Liver (tissue), 8 donors: ENCODE measurements at regions not wholly inside any gene's neighbourhood (a gene's known extent, or its start where the extent isn't known, plus 50 kb on each side); places are given as distances from the start of the nearest gene placed in this dataset.

Experiments
- DNase-seq: peaks from one replicate; pipeline ENCODE4 v3.0.0-alpha.2; 2017; ENCODE audit warnings: low spot score
- H3K27ac ChIP-seq, 2 donors: one replicate each; pipeline ENCODE4 v1.7.0; 2013; ENCODE audit warnings: inconsistent platforms in 2 of 2, low read length in 2 of 2, control low read depth in 1 of 2, low read depth in 1 of 2, mild to moderate bottlenecking in 1 of 2
- H3K27me3 ChIP-seq, 4 donors: one replicate each; pipeline versions ENCODE4 v1.6.1 to v1.7.0; 2013; ENCODE audit warnings: low read length in 3 of 4, inconsistent platforms in 1 of 4, mild to moderate bottlenecking in 1 of 4, moderate library complexity in 1 of 4; ENCODE audit not compliant: control insufficient read depth in 4 of 4, insufficient read depth in 4 of 4
- H3K36me3 ChIP-seq, 4 donors: one replicate each; pipeline versions ENCODE4 v1.6.1 to v1.7.0; 2013; ENCODE audit warnings: low read length in 3 of 4, mild to moderate bottlenecking in 3 of 4, low read depth in 1 of 4, moderate library complexity in 1 of 4; ENCODE audit not compliant: control insufficient read depth in 4 of 4, insufficient read depth in 3 of 4
- H3K4me1 ChIP-seq, 4 donors: one replicate each; pipeline versions ENCODE4 v1.6.1 to v1.7.0; 2013; ENCODE audit warnings: low read length in 3 of 4, mild to moderate bottlenecking in 3 of 4, moderate library complexity in 1 of 4; ENCODE audit not compliant: control insufficient read depth in 4 of 4, insufficient read depth in 4 of 4
- H3K4me3 ChIP-seq, 3 donors: one replicate each; pipeline versions ENCODE4 v1.6.1 to v1.7.0; 2013; ENCODE audit warnings: low read length in 3 of 3, control low read depth in 1 of 3, low read depth in 1 of 3, mild to moderate bottlenecking in 1 of 3
- H3K9ac ChIP-seq, 2 donors: one replicate each; pipeline ENCODE4 v1.7.0; 2013; ENCODE audit warnings: low read length in 2 of 2, mild to moderate bottlenecking in 2 of 2, moderate library complexity in 2 of 2, control low read depth in 1 of 2, low read depth in 1 of 2
- H3K9me3 ChIP-seq, 4 donors: one replicate each; pipeline versions ENCODE4 v1.6.1 to v1.7.0; 2013; ENCODE audit warnings: low read length in 3 of 4; ENCODE audit not compliant: control insufficient read depth in 4 of 4
- ATF3 ChIP-seq: IDR thresholded peaks from 2 replicates; pipeline ENCODE4 v1.6.1; 2016; ENCODE audit warnings: antibody characterized with exemption
- CTCF ChIP-seq: fragments of 150-350 bp; IDR thresholded peaks from 2 replicates; pipeline ENCODE4 v1.5.1; 2017; ENCODE audit warnings: improper control_type of control experiment, low read depth, low read length; ENCODE audit not compliant: missing input control
- EGR1 ChIP-seq, 2 donors: IDR thresholded peaks; 2 replicates each; pipeline ENCODE4 v1.6.1; 2016 to 2018; ENCODE audit warnings: antibody characterized with exemption in 2 of 2, low read depth in 2 of 2
- FOXA1 ChIP-seq: IDR thresholded peaks from 2 replicates; pipeline ENCODE4 v1.6.1; 2016; ENCODE audit warnings: antibody characterized with exemption
- GABPA ChIP-seq, 2 donors: IDR thresholded peaks in 1 of 2; conservative IDR thresholded peaks in 1 of 2; 2 replicates each; pipeline ENCODE4 v1.6.1; 2016; ENCODE audit warnings: antibody characterized with exemption in 2 of 2, mild to moderate bottlenecking in 1 of 2, moderate library complexity in 1 of 2
- HNF4A ChIP-seq, 2 donors: conservative IDR thresholded peaks; 2 replicates each; pipeline ENCODE4 v1.6.1; 2016; ENCODE audit warnings: antibody characterized with exemption in 2 of 2, mild to moderate bottlenecking in 2 of 2
- JUND ChIP-seq, 2 donors: IDR thresholded peaks; 2 replicates each; pipeline ENCODE4 v1.6.1; 2016; ENCODE audit warnings: antibody characterized with exemption in 2 of 2
- MAX ChIP-seq: IDR thresholded peaks from 2 replicates; pipeline ENCODE4 v1.6.1; 2016; ENCODE audit warnings: antibody characterized with exemption
- NR2F2 ChIP-seq: IDR thresholded peaks from 2 replicates; pipeline ENCODE4 v1.6.1; 2016; ENCODE audit warnings: antibody characterized with exemption
- RAD21 ChIP-seq, 2 donors: IDR thresholded peaks; 2 replicates each; pipeline ENCODE4 v1.6.1; 2016; ENCODE audit warnings: antibody characterized with exemption in 2 of 2, mild to moderate bottlenecking in 2 of 2
- REST ChIP-seq: IDR thresholded peaks from 2 replicates; pipeline ENCODE4 v1.6.1; 2016; ENCODE audit warnings: antibody characterized with exemption, mild to moderate bottlenecking
- RXRA ChIP-seq, 2 donors: IDR thresholded peaks; 2 replicates each; pipeline ENCODE4 v1.6.1; 2017 to 2018; ENCODE audit warnings: antibody characterized with exemption in 2 of 2, mild to moderate bottlenecking in 1 of 2
- ZBTB33 ChIP-seq: IDR thresholded peaks from 2 replicates; pipeline ENCODE4 v1.6.1; 2016; ENCODE audit warnings: antibody characterized with exemption
- WGBS: extraction: QIAGEN DNeasy Blood & Tissue Kit; methylation state at CpG from one replicate; pipeline ENCODE4 v1.1.7; 2013; 5-methylcytosine and 5-hydroxymethylcytosine counted together
- donor health status: healthy.
- donor health status: healthy.
- donor health status: healthy.
- donor health status: healthy.
- donor health status: healthy.

- TF ChIP-seq ATF3, result no peak
- no peak for TF ChIP-seq RXRA (IDR thresholded peaks at IDR 0.05)
- no peak for TF ChIP-seq EGR1 (IDR thresholded peaks at IDR 0.05; ENCODE audit: low read depth in 2 of 2)
- no peak for TF ChIP-seq HNF4A (conservative IDR thresholded peaks at IDR 0.05)
- TF ChIP-seq REST, result no peak
- Histone ChIP-seq H3K36me3 (no peaks in the 10 kb centered on the region), H3K9me3 (peaks cover 0 to 2% (median 0%) of the 10 kb centered on the region in 4 donors), H3K27me3 (no peaks in the 10 kb centered on the region), H3K4me3 (no peak overlapping the region), H3K4me1 (no peaks in the 10 kb centered on the region), H3K9ac (no peak overlapping the region), H3K27ac (no peak overlapping the region)
- no peak for DNase-seq
Observed at GRCh38 chr4:59966758-59967157, 1233.4 kb upstream of the ADGRL3 start.

GRCh38 chr4:59968796-59969195 is 1231.3 kb upstream of the ADGRL3 start:
- WGBS, result 89% methylated on average over 5 of the region's 5 CpGs
- TF ChIP-seq JUND (IDR thresholded peaks at IDR 0.05), result no peak
- TF ChIP-seq NR2F2, result no peak
- TF ChIP-seq FOXA1, result no peak
- Histone ChIP-seq H3K27me3 (no peaks in the 10 kb centered on the region), H3K4me3 (no peak overlapping the region), H3K9ac (no peak overlapping the region), H3K36me3 (no peaks in the 10 kb centered on the region), H3K27ac (no peak overlapping the region), H3K9me3 (peaks cover 0 to 2% (median 0%) of the 10 kb centered on the region in 4 donors), H3K4me1 (no peaks in the 10 kb centered on the region)
- no peak for DNase-seq

- Histone ChIP-seq H3K9ac (no peak overlapping the region), H3K4me1 (no peaks in the 10 kb centered on the region), H3K36me3 (no peaks in the 10 kb centered on the region), H3K4me3 (no peak overlapping the region), H3K9me3 (peaks cover 0 to 2% (median 0%) of the 10 kb centered on the region in 4 donors), H3K27ac (no peak overlapping the region), H3K27me3 (no peaks in the 10 kb centered on the region)
- WGBS, result 92% methylated on average over 3 of the region's 3 CpGs
- no peak for DNase-seq
- TF ChIP-seq RAD21 (IDR thresholded peaks at IDR 0.05) (no peak), EGR1 (IDR thresholded peaks at IDR 0.05; ENCODE audit: low read depth in 2 of 2) (no peak), CTCF (no peak), MAX (no peak), NR2F2 (no peak), ZBTB33 (no peak), JUND (IDR thresholded peaks at IDR 0.05) (no peak), ATF3 (no peak), GABPA (IDR thresholded peaks at IDR 0.05 in 1 of 2, conservative IDR thresholded peaks at IDR 0.05 in 1 of 2) (no peak), HNF4A (conservative IDR thresholded peaks at IDR 0.05) (no peak)
Observed at GRCh38 chr4:59969909-59970308, 1230.2 kb upstream of the ADGRL3 start.
